ENCODE measurements at regions not wholly inside any gene's neighbourhood (a gene's known extent, or its start where the extent isn't known, plus 50 kb on each side); places are given as distances from the start of the nearest gene placed in this dataset.
"Not testable (repeated sequence)": the region's sequence is repeated elsewhere in the genome, so short reads cannot be mapped to it uniquely, and the experiment has no call there.

GRCh38 chr5:100079163-100079562, 456.0 kb upstream of the FAM174A start:
- not testable (repeated sequence) for H2BK120ac ChIP-seq (ENCODE audit: low read depth, low read length, poor library complexity, severe bottlenecking); H3K23me2 ChIP-seq (ENCODE audit: insufficient read length, low read depth, low read length, poor library complexity, severe bottlenecking); H2BK12ac ChIP-seq (ENCODE audit: insufficient read length, low read depth, low read length); DNase-seq; H4K8ac ChIP-seq (replicated peaks; ENCODE audit: insufficient read length, low read depth, low read length); H3K9me3 ChIP-seq (ENCODE audit: control insufficient read depth, low read depth, low read length); H3K9ac ChIP-seq (ENCODE audit: extremely low read depth, insufficient read length, low read length); H2BK5ac ChIP-seq (ENCODE audit: insufficient read length, low read length); H3K36me3 Mint-ChIP-seq (ENCODE audit: insufficient read depth in 1 of 3, low read depth in 3 of 3); H3K27me3 Mint-ChIP-seq (ENCODE audit: low read depth); H3K9me3 Mint-ChIP-seq; H3T11ph ChIP-seq (ENCODE audit: low read length); H3K4me1 Mint-ChIP-seq; H3K4me2 ChIP-seq (ENCODE audit: insufficient read depth, insufficient read length, low read length); H3K4me3 Mint-ChIP-seq; H4K91ac ChIP-seq (ENCODE audit: insufficient read length, low read depth, low read length); H3K27me3 ChIP-seq (ENCODE audit: insufficient read depth, low read length); H3K4ac ChIP-seq (ENCODE audit: low read depth, low read length); H2AK5ac ChIP-seq (ENCODE audit: insufficient read length, low read length); H2BK20ac ChIP-seq (ENCODE audit: low read depth, low read length, poor library complexity, severe bottlenecking); H4K5ac ChIP-seq (ENCODE audit: insufficient read length, low read depth, low read length); H3K79me1 ChIP-seq (ENCODE audit: insufficient read depth, low read depth, low read length, poor library complexity, severe bottlenecking); H3K79me2 ChIP-seq (ENCODE audit: insufficient read depth, low read length); H2BK15ac ChIP-seq (ENCODE audit: low read depth, low read length); H3K27ac Mint-ChIP-seq; H3K14ac ChIP-seq (ENCODE audit: insufficient read depth, low read length); H3K18ac ChIP-seq (ENCODE audit: insufficient read length, low read depth, low read length); H3K56ac ChIP-seq (ENCODE audit: insufficient read length, low read depth, low read length); H2AFZ ChIP-seq (ENCODE audit: low read length); H4K20me1 ChIP-seq (ENCODE audit: control insufficient read depth, insufficient read depth, insufficient read length); H3K23ac ChIP-seq (ENCODE audit: insufficient read length, low read depth, low read length); H3K4me1 ChIP-seq (ENCODE audit: insufficient read depth, low read length); H3K27ac ChIP-seq (ENCODE audit: insufficient read length, low read depth, low read length)
- no CpG with 5 or more reads among the region's 1 CpG for WGBS (ENCODE audit: extremely low coverage, insufficient read length, low lambda C conversion rate)

- H3K9ac ChIP-seq (ENCODE audit: extremely low read depth, insufficient read length, low read length); DNase-seq; H2AK5ac ChIP-seq (ENCODE audit: insufficient read length, low read length); H3K27ac ChIP-seq (ENCODE audit: insufficient read length, low read depth, low read length); H2AFZ ChIP-seq (ENCODE audit: low read length); H4K5ac ChIP-seq (ENCODE audit: insufficient read length, low read depth, low read length); H2BK5ac ChIP-seq (ENCODE audit: insufficient read length, low read length); H4K91ac ChIP-seq (ENCODE audit: insufficient read length, low read depth, low read length); H2BK120ac ChIP-seq (ENCODE audit: low read depth, low read length, poor library complexity, severe bottlenecking); H3K79me2 ChIP-seq (ENCODE audit: insufficient read depth, low read length); H3K9me3 Mint-ChIP-seq; H3K27ac Mint-ChIP-seq; H3K36me3 Mint-ChIP-seq (ENCODE audit: insufficient read depth in 1 of 3, low read depth in 3 of 3); H3K9me3 ChIP-seq (ENCODE audit: control insufficient read depth, low read depth, low read length); H3T11ph ChIP-seq (ENCODE audit: low read length); H3K27me3 Mint-ChIP-seq (ENCODE audit: low read depth); H3K4me2 ChIP-seq (ENCODE audit: insufficient read depth, insufficient read length, low read length); H2BK12ac ChIP-seq (ENCODE audit: insufficient read length, low read depth, low read length); H3K23ac ChIP-seq (ENCODE audit: insufficient read length, low read depth, low read length); H3K4me1 Mint-ChIP-seq; H4K8ac ChIP-seq (replicated peaks; ENCODE audit: insufficient read length, low read depth, low read length); H3K23me2 ChIP-seq (ENCODE audit: insufficient read length, low read depth, low read length, poor library complexity, severe bottlenecking); H3K79me1 ChIP-seq (ENCODE audit: insufficient read depth, low read depth, low read length, poor library complexity, severe bottlenecking); H3K27me3 ChIP-seq (ENCODE audit: insufficient read depth, low read length); H3K4me1 ChIP-seq (ENCODE audit: insufficient read depth, low read length); H3K4ac ChIP-seq (ENCODE audit: low read depth, low read length); H3K14ac ChIP-seq (ENCODE audit: insufficient read depth, low read length); H4K20me1 ChIP-seq (ENCODE audit: control insufficient read depth, insufficient read depth, insufficient read length); H2BK20ac ChIP-seq (ENCODE audit: low read depth, low read length, poor library complexity, severe bottlenecking); H2BK15ac ChIP-seq (ENCODE audit: low read depth, low read length); H3K4me3 Mint-ChIP-seq; H3K56ac ChIP-seq (ENCODE audit: insufficient read length, low read depth, low read length); H3K18ac ChIP-seq (ENCODE audit: insufficient read length, low read depth, low read length): not testable (repeated sequence)
- no CpG with 5 or more reads among the region's 17 CpGs for WGBS (ENCODE audit: extremely low coverage, insufficient read length, low lambda C conversion rate)
Measured at GRCh38 chr5:100066020-100066419, 469.2 kb upstream of the FAM174A start.
